Osteoblast (primary cell): ENCODE measurements at regions not wholly inside any gene's neighbourhood (a gene's known extent, or its start where the extent isn't known, plus 50 kb on each side); places are given as distances from the start of the nearest gene placed in this dataset.

Experiments used
- DNase-seq: peaks from one replicate; pipeline ENCODE4 v3.0.0; 2011; ENCODE audit warnings: low spot score, mixed read lengths; ENCODE audit not compliant: insufficient read length; ENCODE audit errors: missing footprints
- H2AFZ ChIP-seq: 2 replicates; pipeline ENCODE4 v1.6.0; 2011; ENCODE audit warnings: mild to moderate bottlenecking, low read length
- H3K27ac ChIP-seq: 2 replicates; pipeline ENCODE4 v1.5.1; 2011; ENCODE audit warnings: mild to moderate bottlenecking, low read depth, low read length, moderate library complexity
- H3K27me3 ChIP-seq: 2 replicates; pipeline ENCODE4 v1.6.0; 2012; ENCODE audit warnings: mild to moderate bottlenecking, control low read depth, inconsistent platforms, low read length, moderate library complexity; ENCODE audit not compliant: insufficient read depth
- H3K36me3 ChIP-seq: 2 replicates; pipeline ENCODE4 v1.5.1; 2011; ENCODE audit warnings: mild to moderate bottlenecking, low read length, control low read depth, moderate library complexity; ENCODE audit not compliant: insufficient read depth
- H3K4me1 ChIP-seq: 2 replicates; pipeline ENCODE4 v1.5.1; 2011; ENCODE audit warnings: mild to moderate bottlenecking, low read length, control low read depth, moderate library complexity; ENCODE audit not compliant: insufficient read depth
- H3K4me2 ChIP-seq: 2 replicates; pipeline ENCODE4 v1.6.0; 2011; ENCODE audit warnings: mild to moderate bottlenecking, low read length; ENCODE audit not compliant: insufficient read depth
- H3K4me3 ChIP-seq: fragments of 200-600 bp; sonication (generic); 3 replicates; pipeline ENCODE4 v1.5.1; 2012; ENCODE audit warnings: mild to moderate bottlenecking, low read length, inconsistent platforms; ENCODE audit not compliant: insufficient read depth
- H3K79me2 ChIP-seq: 2 replicates; pipeline ENCODE4 v1.6.0; 2012; ENCODE audit warnings: mild to moderate bottlenecking, low read length, control low read depth, inconsistent platforms; ENCODE audit not compliant: insufficient read depth
- H3K9me3 ChIP-seq: 2 replicates; pipeline ENCODE4 v1.5.1; 2011; ENCODE audit warnings: low read depth, low read length, control low read depth
- H4K20me1 ChIP-seq: 2 replicates; pipeline ENCODE4 v1.6.0; 2012; ENCODE audit warnings: mild to moderate bottlenecking, low read length, control low read depth; ENCODE audit not compliant: insufficient read depth
- TF ChIP-seq, protein P1 (sequence below): IDR thresholded peaks from 2 replicates; pipeline ENCODE4 v1.5.1; 2011; ENCODE audit warnings: mild to moderate bottlenecking, low read depth, low read length, moderate library complexity; ENCODE audit errors: extremely low read depth

- Histone ChIP-seq H3K27ac (no peak overlapping the region), H2AFZ (no peak overlapping the region), H3K27me3 (no peaks in the 10 kb centered on the region), H3K4me2 (no peak overlapping the region), H3K4me1 (peaks cover 11% of the 10 kb centered on the region), H3K4me3 (no peak overlapping the region), H3K79me2 (no peaks in the 10 kb centered on the region), H3K36me3 (no peaks in the 10 kb centered on the region), H3K9me3 (no peaks in the 10 kb centered on the region), H4K20me1 (no peaks in the 10 kb centered on the region)
- no peak for DNase-seq
- TF ChIP-seq, protein P1, sequence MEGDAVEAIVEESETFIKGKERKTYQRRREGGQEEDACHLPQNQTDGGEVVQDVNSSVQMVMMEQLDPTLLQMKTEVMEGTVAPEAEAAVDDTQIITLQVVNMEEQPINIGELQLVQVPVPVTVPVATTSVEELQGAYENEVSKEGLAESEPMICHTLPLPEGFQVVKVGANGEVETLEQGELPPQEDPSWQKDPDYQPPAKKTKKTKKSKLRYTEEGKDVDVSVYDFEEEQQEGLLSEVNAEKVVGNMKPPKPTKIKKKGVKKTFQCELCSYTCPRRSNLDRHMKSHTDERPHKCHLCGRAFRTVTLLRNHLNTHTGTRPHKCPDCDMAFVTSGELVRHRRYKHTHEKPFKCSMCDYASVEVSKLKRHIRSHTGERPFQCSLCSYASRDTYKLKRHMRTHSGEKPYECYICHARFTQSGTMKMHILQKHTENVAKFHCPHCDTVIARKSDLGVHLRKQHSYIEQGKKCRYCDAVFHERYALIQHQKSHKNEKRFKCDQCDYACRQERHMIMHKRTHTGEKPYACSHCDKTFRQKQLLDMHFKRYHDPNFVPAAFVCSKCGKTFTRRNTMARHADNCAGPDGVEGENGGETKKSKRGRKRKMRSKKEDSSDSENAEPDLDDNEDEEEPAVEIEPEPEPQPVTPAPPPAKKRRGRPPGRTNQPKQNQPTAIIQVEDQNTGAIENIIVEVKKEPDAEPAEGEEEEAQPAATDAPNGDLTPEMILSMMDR, result no peak
Measured at GRCh38 chr12:116402163-116402939, 124.9 kb upstream of the MED13L start.

- H3K4me1 ChIP-seq, result peaks cover 11% of the 10 kb centered on the region
- TF ChIP-seq, protein P1, result no peak
- no peaks in the 10 kb centered on the region for H3K36me3 ChIP-seq
- no peak overlapping the region for H2AFZ ChIP-seq
- no peaks in the 10 kb centered on the region for H3K9me3 ChIP-seq
- no peak overlapping the region for H3K4me2 ChIP-seq
- H3K27me3 ChIP-seq, result no peaks in the 10 kb centered on the region
- H4K20me1 ChIP-seq, result no peaks in the 10 kb centered on the region
- no peak overlapping the region for H3K4me3 ChIP-seq
- H3K27ac ChIP-seq, result no peak overlapping the region
- DNase-seq, result no peak
- H3K79me2 ChIP-seq, result no peaks in the 10 kb centered on the region
Measured at GRCh38 chr12:116403546-116403945, 126.1 kb upstream of the MED13L start.

DNA sequence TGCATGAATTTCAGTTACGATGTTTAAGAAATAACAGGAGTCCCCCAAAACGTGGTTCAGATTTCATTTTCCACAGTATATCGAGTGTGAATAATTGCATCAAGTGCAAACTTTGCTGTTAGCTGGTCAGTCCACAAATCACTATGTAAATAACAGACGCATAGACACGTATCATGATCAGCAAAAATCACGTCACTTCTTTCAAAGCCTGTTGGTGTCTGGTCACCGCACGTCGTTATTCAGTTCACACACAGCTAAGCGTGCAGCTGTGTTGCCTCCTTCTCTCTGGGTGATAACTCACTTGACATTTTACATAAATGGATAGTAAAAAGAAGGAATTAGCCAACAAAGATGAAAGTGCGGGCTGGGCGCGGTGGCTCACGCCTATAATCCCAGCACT lies 126.8 kb upstream of the MED13L start:
- Histone ChIP-seq H2AFZ (no peak overlapping the region), H3K9me3 (no peaks in the 10 kb centered on the region), H3K79me2 (no peaks in the 10 kb centered on the region), H3K4me1 (peaks cover 11% of the 10 kb centered on the region), H4K20me1 (no peaks in the 10 kb centered on the region), H3K27me3 (no peaks in the 10 kb centered on the region), H3K4me3 (no peak overlapping the region), H3K4me2 (no peak overlapping the region), H3K27ac (no peak overlapping the region), H3K36me3 (no peaks in the 10 kb centered on the region)
- DNase-seq, result no peak
- TF ChIP-seq, protein P1, result no peak

GRCh38 chr12:116404913-116405611 lies 127.6 kb upstream of the MED13L start:
- Histone ChIP-seq H3K27me3 (no peaks in the 10 kb centered on the region), H3K27ac (no peak overlapping the region), H3K79me2 (no peaks in the 10 kb centered on the region), H3K4me2 (no peak overlapping the region), H4K20me1 (no peaks in the 10 kb centered on the region), H3K4me1 (peaks cover 13% of the 10 kb centered on the region), H3K36me3 (no peaks in the 10 kb centered on the region), H2AFZ (no peak overlapping the region), H3K4me3 (no peak overlapping the region), H3K9me3 (no peaks in the 10 kb centered on the region)
- no peak for DNase-seq
- TF ChIP-seq, protein P1, result no peak
